ENCODE measurements at regions not wholly inside any gene's neighbourhood (a gene's known extent, or its start where the extent isn't known, plus 50 kb on each side); places are given as distances from the start of the nearest gene placed in this dataset.

DNA sequence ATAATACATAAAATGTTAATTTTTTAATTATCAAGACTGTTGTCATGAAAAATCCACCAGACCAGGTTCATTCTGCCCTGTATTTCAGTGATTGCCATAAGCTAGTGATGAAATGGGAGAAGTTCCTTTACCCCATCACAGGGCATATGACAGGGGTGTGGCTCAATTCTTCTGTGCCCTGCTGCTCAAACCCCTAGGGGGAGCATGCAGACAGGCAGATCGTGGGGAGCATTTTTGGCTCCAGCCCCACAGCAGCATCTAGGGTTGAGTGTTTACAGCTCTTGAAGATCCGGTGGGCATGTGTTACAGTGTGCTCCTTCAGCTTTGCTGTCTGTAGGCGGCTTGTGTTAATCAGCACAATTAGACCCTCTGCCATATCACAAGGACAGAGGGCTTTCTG is 700.7 kb downstream of the PCDH18 start:
- TF ChIP-seq TCF4 (CRISPR knock-in tag; IDR thresholded peaks at IDR 0.05; ENCODE audit: borderline replicate concordance), result no peak
- no peak for TF ChIP-seq ZFP30 (CRISPR knock-in tag; IDR thresholded peaks at IDR 0.05)
- TF ChIP-seq SNAI2 (CRISPR knock-in tag; IDR thresholded peaks at IDR 0.05), result no peak
- TF ChIP-seq PATZ1 (CRISPR knock-in tag; IDR thresholded peaks at IDR 0.05; ENCODE audit: borderline replicate concordance), result no peak
- no peak for TF ChIP-seq ZFP3 (CRISPR knock-in tag; IDR thresholded peaks at IDR 0.05)
- TF ChIP-seq, protein P1, sequence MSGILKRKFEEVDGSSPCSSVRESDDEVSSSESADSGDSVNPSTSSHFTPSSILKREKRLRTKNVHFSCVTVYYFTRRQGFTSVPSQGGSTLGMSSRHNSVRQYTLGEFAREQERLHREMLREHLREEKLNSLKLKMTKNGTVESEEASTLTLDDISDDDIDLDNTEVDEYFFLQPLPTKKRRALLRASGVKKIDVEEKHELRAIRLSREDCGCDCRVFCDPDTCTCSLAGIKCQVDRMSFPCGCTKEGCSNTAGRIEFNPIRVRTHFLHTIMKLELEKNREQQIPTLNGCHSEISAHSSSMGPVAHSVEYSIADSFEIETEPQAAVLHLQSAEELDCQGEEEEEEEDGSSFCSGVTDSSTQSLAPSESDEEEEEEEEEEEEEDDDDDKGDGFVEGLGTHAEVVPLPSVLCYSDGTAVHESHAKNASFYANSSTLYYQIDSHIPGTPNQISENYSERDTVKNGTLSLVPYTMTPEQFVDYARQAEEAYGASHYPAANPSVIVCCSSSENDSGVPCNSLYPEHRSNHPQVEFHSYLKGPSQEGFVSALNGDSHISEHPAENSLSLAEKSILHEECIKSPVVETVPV (CRISPR knock-in tag; IDR thresholded peaks at IDR 0.05), result no peak
- TF ChIP-seq TOX (CRISPR knock-in tag; IDR thresholded peaks at IDR 0.05; ENCODE audit: borderline replicate concordance), result no peak
- TF ChIP-seq ISL1 (CRISPR knock-in tag; IDR thresholded peaks at IDR 0.05), result no peak
- no peak for TF ChIP-seq PPARA (CRISPR knock-in tag; IDR thresholded peaks at IDR 0.05; ENCODE audit: borderline replicate concordance)
- TF ChIP-seq RARB (CRISPR knock-in tag; IDR thresholded peaks at IDR 0.05), result no peak
- no peak for TF ChIP-seq GLIS3 (CRISPR knock-in tag; IDR thresholded peaks at IDR 0.05)
- no peak for TF ChIP-seq OSR1 (CRISPR knock-in tag; IDR thresholded peaks at IDR 0.05)
- no peak for TF ChIP-seq CSDC2 (CRISPR knock-in tag; IDR thresholded peaks at IDR 0.05)
- TF ChIP-seq BACH2 (CRISPR knock-in tag; IDR thresholded peaks at IDR 0.05; ENCODE audit: borderline replicate concordance), result no peak

All from SK-N-SH treated with all-trans-retinoic acid at 6 μM for 48 hours (cell line).